ENCODE measurements at regions not wholly inside any gene's neighbourhood (a gene's known extent, or its start where the extent isn't known, plus 50 kb on each side); places are given as distances from the start of the nearest gene placed in this dataset.

GRCh38 chr3:117230924-117231323, 521.3 kb downstream of the TUSC7 start:
- no peak for DNase-seq
- Histone ChIP-seq H3K27me3 (no peaks in the 10 kb centered on the region), H3K27ac (no peak overlapping the region), H3K4me1 (no peaks in the 10 kb centered on the region), H3K4me3 (no peak overlapping the region), H3K9me3 (no peaks in the 10 kb centered on the region), H3K36me3 (no peaks in the 10 kb centered on the region)
- intact Hi-C loops (cut with DNase I), result no loop called here
- TF ChIP-seq POLR2A (IDR thresholded peaks at IDR 0.05) (no peak), CTCF (IDR thresholded peaks at IDR 0.05) (no peak)
- WGBS, 2 donors, result 92 to 100% methylated on average over 2 of the region's 2 CpGs

- Histone ChIP-seq H3K27ac (no peak overlapping the region), H3K36me3 (no peaks in the 10 kb centered on the region), H3K27me3 (no peaks in the 10 kb centered on the region), H3K4me1 (no peaks in the 10 kb centered on the region), H3K4me3 (no peak overlapping the region), H3K9me3 (no peaks in the 10 kb centered on the region)
- TF ChIP-seq POLR2A (IDR thresholded peaks at IDR 0.05) (no peak), CTCF (IDR thresholded peaks at IDR 0.05) (no peak)
- no peak for DNase-seq
- 9 to 12% methylated on average over 1 of the region's 1 CpG for WGBS, 2 donors
- intact Hi-C loops (cut with DNase I), result no loop called here
Observed at GRCh38 chr3:117234331-117234730, 524.8 kb downstream of the TUSC7 start.

GRCh38 chr3:117235304-117235703, 525.7 kb downstream of the TUSC7 start:
- Histone ChIP-seq H3K4me1 (no peaks in the 10 kb centered on the region), H3K27ac (no peak overlapping the region), H3K27me3 (no peaks in the 10 kb centered on the region), H3K9me3 (no peaks in the 10 kb centered on the region), H3K4me3 (no peak overlapping the region), H3K36me3 (no peaks in the 10 kb centered on the region)
- 65 to 90% methylated on average over 1 of the region's 1 CpG for WGBS, 2 donors
- no peak for DNase-seq
- intact Hi-C loops (cut with DNase I), result no loop called here
- TF ChIP-seq POLR2A (IDR thresholded peaks at IDR 0.05) (no peak), CTCF (IDR thresholded peaks at IDR 0.05) (no peak)

GRCh38 chr3:117238806-117239205, 529.2 kb downstream of the TUSC7 start:
- no peaks in the 10 kb centered on the region for H3K9me3 ChIP-seq
- no peaks in the 10 kb centered on the region for H3K36me3 ChIP-seq
- intact Hi-C loops (cut with DNase I), result no loop called here
- H3K4me3 ChIP-seq, result no peak overlapping the region
- TF ChIP-seq CTCF (IDR thresholded peaks at IDR 0.05) (no peak), POLR2A (IDR thresholded peaks at IDR 0.05) (no peak)
- no peaks in the 10 kb centered on the region for H3K27me3 ChIP-seq
- no peak overlapping the region for H3K27ac ChIP-seq
- H3K4me1 ChIP-seq, result no peaks in the 10 kb centered on the region
- 78 to 90% methylated on average over 2 of the region's 3 CpGs for WGBS, 2 donors
- DNase-seq, result no peak

GRCh38 chr3:117243657-117244056, 534.1 kb downstream of the TUSC7 start:
- Histone ChIP-seq H3K36me3 (no peaks in the 10 kb centered on the region), H3K27ac (no peak overlapping the region), H3K4me1 (no peaks in the 10 kb centered on the region), H3K27me3 (no peaks in the 10 kb centered on the region), H3K9me3 (no peaks in the 10 kb centered on the region), H3K4me3 (no peak overlapping the region)
- WGBS, 2 donors, result 68 to 74% methylated on average over 2 of the region's 2 CpGs
- no peak for DNase-seq
- intact Hi-C loops (cut with DNase I), result no loop called here
- TF ChIP-seq CTCF (IDR thresholded peaks at IDR 0.05) (no peak), POLR2A (IDR thresholded peaks at IDR 0.05) (no peak)
